IMR-90 (cell line): ENCODE measurements at regions not wholly inside any gene's neighbourhood (a gene's known extent, or its start where the extent isn't known, plus 50 kb on each side); places are given as distances from the start of the nearest gene placed in this dataset.

Experiments
- ATAC-seq: fragments of 200-7000 bp; cut with Tn5 transposase; 2 replicates; pipeline ENCODE4 v1.9.1; 2020; ENCODE audit warnings: low read depth, mild to moderate bottlenecking, moderate library complexity
- BruUV-seq: library from RNA; stranded (reverse); fragments of 400-500 nt; replicated peaks from 2 replicates; lab custom pipeline; 2021; lab: Mats Ljungman, UMichigan
- CTCF ChIA-PET: fragments of 300-600 bp; formaldehyde crosslinking; extraction: SDS; loops from one replicate; lab custom pipeline; 2021; ENCODE audit warnings: antibody characterized with exemption; lab: Yijun Ruan, JAX
- POLR2A ChIA-PET: fragments of 300-600 bp; sonication (Branson Sonifier 250); formaldehyde crosslinking; loops from one replicate; lab custom pipeline; 2022; ENCODE audit warnings: antibody characterized with exemption; ENCODE audit not compliant: unreplicated experiment; lab: Charles Lee
- DNase-seq: peaks from one replicate; pipeline ENCODE4 v3.0.0; 2013
- H2AFZ ChIP-seq: replicated peaks from 2 replicates; pipeline ENCODE3; 2013; ENCODE audit warnings: low read length, mild to moderate bottlenecking; ENCODE audit not compliant: poor library complexity
- H2AK5ac ChIP-seq: 2 replicates; pipeline ENCODE4 v1.6.1; 2013; ENCODE audit warnings: low read depth, low read length, inconsistent platforms
- H2AK9ac ChIP-seq: replicated peaks from 2 replicates; pipeline ENCODE3; 2013; ENCODE audit warnings: mild to moderate bottlenecking, low read depth, low read length, moderate library complexity; ENCODE audit not compliant: poor library complexity
- H2BK120ac ChIP-seq: 2 replicates; pipeline ENCODE4 v1.6.1; 2013; ENCODE audit warnings: low read depth, low read length, inconsistent platforms
- H2BK15ac ChIP-seq: 3 replicates; pipeline ENCODE4 v1.6.1; 2013; ENCODE audit warnings: low read depth, low read length, inconsistent platforms
- H2BK20ac ChIP-seq: 2 replicates; pipeline ENCODE4 v1.6.1; 2013; ENCODE audit warnings: low read depth, mild to moderate bottlenecking, inconsistent platforms, low read length, moderate library complexity
- H2BK5ac ChIP-seq: 2 replicates; pipeline ENCODE4 v1.6.1; 2013; ENCODE audit warnings: mild to moderate bottlenecking, low read depth, low read length, inconsistent platforms; ENCODE audit not compliant: poor library complexity, severe bottlenecking
- H3K14ac ChIP-seq: replicated peaks from 2 replicates; pipeline ENCODE4 v1.6.1; 2013; ENCODE audit warnings: low read depth, low read length, inconsistent platforms
- H3K18ac ChIP-seq: 2 replicates; pipeline ENCODE4 v1.6.1; 2013; ENCODE audit warnings: low read depth, low read length, control low read depth
- H3K23ac ChIP-seq: 2 replicates; pipeline ENCODE4 v1.6.1; 2013; ENCODE audit warnings: low read depth, low read length, inconsistent platforms
- H3K27ac ChIP-seq: 2 replicates; pipeline ENCODE4 v1.5.1; 2013; ENCODE audit warnings: mild to moderate bottlenecking, control low read depth, low read length; ENCODE audit not compliant: insufficient read depth
- H3K27me3 ChIP-seq: 2 replicates; pipeline ENCODE4 v1.6.1; 2013; ENCODE audit warnings: low read length; ENCODE audit not compliant: control insufficient read depth, insufficient read depth
- H3K36me3 ChIP-seq: 2 replicates; pipeline ENCODE4 v1.6.1; 2013; ENCODE audit warnings: low read length, mixed read lengths; ENCODE audit not compliant: control insufficient read depth, insufficient read depth
- H3K4ac ChIP-seq: 2 replicates; pipeline ENCODE4 v1.6.1; 2013; ENCODE audit warnings: low read depth, low read length, inconsistent platforms
- H3K4me1 ChIP-seq: 2 replicates; pipeline ENCODE4 v1.6.1; 2013; ENCODE audit warnings: low read length, mixed read lengths; ENCODE audit not compliant: control insufficient read depth, insufficient read depth
- H3K4me2 ChIP-seq: 2 replicates; pipeline ENCODE4 v1.6.1; 2013; ENCODE audit warnings: low read depth, mild to moderate bottlenecking, control low read depth, low read length, moderate library complexity
- H3K4me3 ChIP-seq: 2 replicates; pipeline ENCODE4 v1.5.1; 2013; ENCODE audit warnings: low read depth, mild to moderate bottlenecking, control low read depth, low read length, moderate library complexity; ENCODE audit not compliant: insufficient read depth
- H3K56ac ChIP-seq: 2 replicates; pipeline ENCODE4 v1.6.1; 2013; ENCODE audit warnings: low read length, inconsistent platforms; ENCODE audit not compliant: insufficient read depth; ENCODE audit errors: extremely low read depth
- H3K79me1 ChIP-seq, 2 experiments: 2 replicates each; pipeline ENCODE4 v1.6.1; 2013; ENCODE audit warnings: low read length in 2 of 2, inconsistent platforms in 1 of 2, low read depth in 1 of 2
- H3K9ac ChIP-seq: 2 replicates; pipeline ENCODE4 v1.6.1; 2013; ENCODE audit warnings: low read depth, low read length, control low read depth
- H3K9me1 ChIP-seq: 2 replicates; pipeline ENCODE4 v1.6.1; 2013; ENCODE audit warnings: low read length, inconsistent platforms; ENCODE audit not compliant: insufficient read depth
- H3K9me3 ChIP-seq: 2 replicates; pipeline ENCODE4 v1.6.1; 2013; ENCODE audit warnings: low read length; ENCODE audit not compliant: control insufficient read depth, insufficient read depth
- H4K20me1 ChIP-seq: 2 replicates; pipeline ENCODE4 v1.6.1; 2013; ENCODE audit warnings: low read length, inconsistent platforms; ENCODE audit not compliant: insufficient read depth
- H4K5ac ChIP-seq: 2 replicates; pipeline ENCODE4 v1.6.1; 2013; ENCODE audit warnings: mild to moderate bottlenecking, low read depth, low read length, control low read depth
- H4K8ac ChIP-seq, 2 experiments: 2 replicates each; pipeline ENCODE4 v1.6.1; 2013; ENCODE audit warnings: low read depth in 2 of 2, low read length in 2 of 2, control low read depth in 1 of 2, inconsistent platforms in 1 of 2
- H4K91ac ChIP-seq: 2 replicates; pipeline ENCODE4 v1.6.1; 2013; ENCODE audit warnings: low read depth, low read length, inconsistent platforms; ENCODE audit not compliant: insufficient read depth
- MXI1 ChIP-seq: IDR thresholded peaks from 2 replicates; pipeline ENCODE4 v1.6.1; 2012; ENCODE audit warnings: low read depth, mild to moderate bottlenecking, low read length, moderate library complexity, borderline replicate concordance
- WGBS, 2 experiments: methylation state at CpG; one replicate each; pipeline versions ENCODE4 v1.1.5 to v1.1.7; 2013; ENCODE audit warnings: missing lambda C conversion rate in 2 of 2; ENCODE audit not compliant: insufficient read length in 1 of 2; ENCODE audit errors: extremely low coverage in 2 of 2; 5-methylcytosine and 5-hydroxymethylcytosine counted together
- dilution Hi-C: fragments of 300-500 bp; cut with HindIII; formaldehyde crosslinking; loops from one replicate; pipeline ENCODE4 v1.14.3; 2018; ENCODE audit warnings: low sequenced_read_pairs; ENCODE audit not compliant: unreplicated experiment
- in situ Hi-C: fragments of 300-500 bp; cut with MboI; formaldehyde crosslinking; loops from 3 replicates; pipeline ENCODE4 v1.14.3; 2019; ENCODE audit warnings: low sequenced_read_pairs, inconsistent platforms, mixed read lengths
- intact Hi-C: fragments of 100-400 bp; cut with micrococcal nuclease; formaldehyde crosslinking; loops from 2 replicates; pipeline ENCODE4 v1.10.0; 2022

- in situ Hi-C loops (no loop called here), dilution Hi-C loops (no loop called here), intact Hi-C loops (no loop called here)
- TF ChIP-seq MXI1, result no peak
- no peaks in the 10 kb centered on the region for H3K9me1 ChIP-seq
- H2AK9ac ChIP-seq, result no peak overlapping the region
- ATAC-seq (no peak), DNase-seq (no peak)
- H3K18ac ChIP-seq, result no peak overlapping the region
- H4K91ac ChIP-seq, result no peak overlapping the region
- H3K14ac ChIP-seq, result no peak overlapping the region
- no peak overlapping the region for H4K5ac ChIP-seq
- no peak overlapping the region for H2BK120ac ChIP-seq
- no peak overlapping the region for H3K27ac ChIP-seq
- no peaks in the 10 kb centered on the region for H3K4me1 ChIP-seq
- WGBS, 2 experiments, result 100% methylated on average over 1 of the region's 18 CpGs; no CpG with 5 or more reads in 1 of the 2 experiments
- no peak overlapping the region for H3K4me3 ChIP-seq
- CTCF ChIA-PET, result no interaction called here
- BruUV-seq, result no TSS peak
- no peak overlapping the region for H2AFZ ChIP-seq
- H3K27me3 ChIP-seq, result no peaks in the 10 kb centered on the region
- H2BK5ac ChIP-seq, result no peak overlapping the region
- no peak overlapping the region for H3K4ac ChIP-seq
- no peak overlapping the region for H2AK5ac ChIP-seq
- H2BK20ac ChIP-seq, result no peak overlapping the region
- H3K56ac ChIP-seq, result no peak overlapping the region
- no peaks in the 10 kb centered on the region for H3K36me3 ChIP-seq
- no peak overlapping the region for H3K9ac ChIP-seq
- no peaks in the 10 kb centered on the region for H4K20me1 ChIP-seq
- H3K4me2 ChIP-seq, result no peak overlapping the region
- no peak overlapping the region for H2BK15ac ChIP-seq
- no peak overlapping the region for H3K23ac ChIP-seq
- H4K8ac ChIP-seq, result no peak overlapping the region
- H3K9me3 ChIP-seq, result peaks cover 10% of the 10 kb centered on the region; the same call in 1 of the 2 replicates
- POLR2A ChIA-PET, result no interaction called here
- no peaks in the 10 kb centered on the region for H3K79me1 ChIP-seq
Observed at GRCh38 chr7:125299003-125299765, 369.6 kb upstream of the POT1 start.
